Aorta (tissue), 5 donors: ENCODE measurements at regions not wholly inside any gene's neighbourhood (a gene's known extent, or its start where the extent isn't known, plus 50 kb on each side); places are given as distances from the start of the nearest gene placed in this dataset.
A peak's percentile ranks its signal among the peaks of the same experiment; 100 is the strongest.
"Not testable (repeated sequence)": the region's sequence is repeated elsewhere in the genome, so short reads cannot be mapped to it uniquely, and the experiment has no call there.

Experiments
- ATAC-seq: fragments of 200-7000 bp; cut with Tn5 transposase; one replicate; pipeline ENCODE4 v1.9.1; 2022; ENCODE audit warnings: moderate library complexity; ENCODE audit not compliant: low FRiP score
- DNase-seq, 2 donors: peaks; one replicate each; pipeline ENCODE4 v3.0.0-alpha.2; 2020
- H3K27ac ChIP-seq, 2 donors: one replicate each; pipeline ENCODE4 v1.5.1; 2013; ENCODE audit warnings: low read length in 2 of 2, mild to moderate bottlenecking in 2 of 2, moderate library complexity in 2 of 2, control low read depth in 1 of 2, inconsistent platforms in 1 of 2, low read depth in 1 of 2
- H3K27me3 ChIP-seq, 2 donors: one replicate each; pipeline ENCODE4 v1.6.1; 2013; ENCODE audit warnings: control low read depth in 1 of 2, low read length in 1 of 2, mild to moderate bottlenecking in 1 of 2, moderate library complexity in 1 of 2; ENCODE audit not compliant: insufficient read depth in 2 of 2, control insufficient read depth in 1 of 2
- H3K36me3 ChIP-seq, 2 donors: one replicate each; pipeline ENCODE4 v1.6.1; 2013; ENCODE audit warnings: control low read depth in 1 of 2, low read length in 1 of 2, mild to moderate bottlenecking in 1 of 2; ENCODE audit not compliant: insufficient read depth in 2 of 2, control insufficient read depth in 1 of 2
- H3K4me1 ChIP-seq, 2 donors: one replicate each; pipeline ENCODE4 v1.6.1; 2013; ENCODE audit warnings: low read length in 2 of 2, control low read depth in 1 of 2, mild to moderate bottlenecking in 1 of 2, moderate library complexity in 1 of 2; ENCODE audit not compliant: insufficient read depth in 2 of 2, control insufficient read depth in 1 of 2
- H3K4me3 ChIP-seq, 2 donors: one replicate each; pipeline ENCODE4 v1.5.1; 2013; ENCODE audit warnings: low read length in 2 of 2, control low read depth in 1 of 2, mild to moderate bottlenecking in 1 of 2
- H3K9me3 ChIP-seq: one replicate; pipeline ENCODE4 v1.6.1; 2013; ENCODE audit warnings: mild to moderate bottlenecking, low read length; ENCODE audit not compliant: control insufficient read depth
- WGBS, 2 donors: extraction: QIAGEN DNeasy Blood & Tissue Kit; methylation state at CpG; one replicate each; pipeline ENCODE4 v1.1.7; 2013; 5-methylcytosine and 5-hydroxymethylcytosine counted together
- intact Hi-C, 2 donors: fragments of 100-400 bp; cut with DNase I; formaldehyde crosslinking; loops; one replicate each; pipeline versions ENCODE4 v1.14.2 to v1.15.0; 2022
- donor health status: healthy with polysubstance abuse.
- donor health status: Bipolar disorder and iron deficiency.
- donor health status: DM: no; HTN: no; CAD: no.
- donor health status: DM: no; HTN: no; CAD: no.
- donor health status: DM: yes; HTN: yes; CAD: no.

- Histone ChIP-seq H3K27me3 (no peaks in the 10 kb centered on the region), H3K9me3 (peaks cover 1% of the 10 kb centered on the region), H3K36me3 (peaks cover 0 to 2% of the 10 kb centered on the region in 2 donors), H3K27ac (no peak overlapping the region), H3K4me3 (no peak overlapping the region), H3K4me1 (peaks cover 0 to 5% of the 10 kb centered on the region in 2 donors)
- DNase-seq (no peak), ATAC-seq (no peak)
- intact Hi-C loops: no loop called here
- WGBS, 2 donors: 0% methylated on average over 1 of the region's 1 CpG
These were observed 50.6 kb upstream of the SLC44A3 start for GRCh38 chr1:94769551-94769950.

GRCh38 chr1:94768036-94768435 is 52.1 kb upstream of the SLC44A3 start:
- peaks cover 0 to 5% of the 10 kb centered on the region in 2 donors for H3K4me1 ChIP-seq
- peaks cover 0 to 2% of the 10 kb centered on the region in 2 donors for H3K36me3 ChIP-seq
- no peak overlapping the region for H3K4me3 ChIP-seq
- intact Hi-C loops: no loop called here
- WGBS, 2 donors: 92 to 96% methylated on average over 4 of the region's 4 CpGs
- no peaks in the 10 kb centered on the region for H3K27me3 ChIP-seq
- peaks cover 1% of the 10 kb centered on the region for H3K9me3 ChIP-seq
- DNase-seq (no peak), ATAC-seq (no peak)
- H3K27ac ChIP-seq: no peak overlapping the region

DNA sequence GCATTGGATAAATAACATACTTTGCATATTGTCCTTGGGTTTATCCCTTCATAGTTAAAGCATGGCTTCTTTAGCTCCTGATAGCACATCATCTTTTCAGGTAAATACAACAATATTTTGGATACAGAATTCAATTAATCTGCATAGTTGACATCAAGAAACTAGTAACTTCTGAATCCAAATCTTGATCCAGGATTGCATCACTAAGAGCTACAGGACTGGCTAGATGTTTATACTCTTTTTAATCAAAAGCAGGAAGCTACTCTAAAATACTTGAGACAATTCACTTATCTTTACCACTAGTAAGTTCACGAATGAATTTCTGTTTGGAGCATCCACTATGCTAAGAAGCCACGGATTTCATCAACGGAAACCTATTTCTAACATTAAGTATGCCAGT is 54.2 kb upstream of the SLC44A3 start:
- Histone ChIP-seq H3K4me3 (no peak overlapping the region), H3K9me3 (peaks cover 1% of the 10 kb centered on the region), H3K27ac (no peak overlapping the region), H3K27me3 (no peaks in the 10 kb centered on the region), H3K36me3 (peaks cover 0 to 2% of the 10 kb centered on the region in 2 donors), H3K4me1 (peaks cover 0 to 5% of the 10 kb centered on the region in 2 donors)
- WGBS, 2 donors: 93 to 94% methylated on average over 3 of the region's 3 CpGs
- intact Hi-C loops: no loop called here
- DNase-seq (no peak), ATAC-seq (no peak)

DNA sequence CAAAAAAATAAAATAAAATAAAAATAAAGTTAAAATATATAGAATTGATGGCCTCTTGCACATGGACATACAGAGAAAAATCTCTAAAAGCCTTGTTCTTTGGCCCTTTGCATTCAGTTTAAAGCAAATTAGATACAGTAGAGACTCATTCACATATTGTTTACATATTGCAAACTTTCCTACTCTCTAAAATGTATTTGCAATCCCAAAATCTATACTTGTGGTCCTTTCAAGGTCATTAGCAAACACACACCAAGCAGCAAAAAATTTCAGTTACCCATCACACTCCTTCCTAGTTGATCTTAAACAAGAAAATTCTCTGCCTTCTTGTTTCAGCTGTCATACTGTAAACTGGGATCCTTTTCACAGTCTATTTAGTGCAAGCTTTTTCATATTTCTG is 61.0 kb upstream of the SLC44A3 start:
- ATAC-seq (no peak), DNase-seq (no peak)
- Histone ChIP-seq H3K4me3 (no peak overlapping the region), H3K9me3 (no peaks in the 10 kb centered on the region), H3K27ac (no peak overlapping the region), H3K27me3 (no peaks in the 10 kb centered on the region), H3K4me1 (no peaks in the 10 kb centered on the region), H3K36me3 (no peaks in the 10 kb centered on the region)
- intact Hi-C loops: no loop called here

- no peaks in the 10 kb centered on the region for H3K36me3 ChIP-seq
- no peaks in the 10 kb centered on the region for H3K27me3 ChIP-seq
- no peaks in the 10 kb centered on the region for H3K4me1 ChIP-seq
- WGBS, 2 donors: 11 to 12% methylated on average over 7 of the region's 7 CpGs
- DNase-seq: peak in 1 of 2 donors; percentile 69
- H3K27ac ChIP-seq: no peak overlapping the region
- intact Hi-C loops: no loop called here
- ATAC-seq: peak; percentile 91
- no peak overlapping the region for H3K4me3 ChIP-seq
- H3K9me3 ChIP-seq: no peaks in the 10 kb centered on the region
These were observed 62.2 kb upstream of the SLC44A3 start for GRCh38 chr1:94757931-94758330.

GRCh38 chr1:94755675-94756074 is 64.5 kb upstream of the SLC44A3 start:
- 72 to 74% methylated on average over 7 of the region's 7 CpGs for WGBS, 2 donors
- H3K9me3 ChIP-seq: no peaks in the 10 kb centered on the region
- no peak overlapping the region for H3K27ac ChIP-seq
- H3K4me1 ChIP-seq: no peaks in the 10 kb centered on the region
- ATAC-seq (peak; percentile 73), DNase-seq (no peak)
- no peak overlapping the region for H3K4me3 ChIP-seq
- H3K27me3 ChIP-seq: no peaks in the 10 kb centered on the region
- H3K36me3 ChIP-seq: no peaks in the 10 kb centered on the region
- intact Hi-C loops: no loop called here

DNA sequence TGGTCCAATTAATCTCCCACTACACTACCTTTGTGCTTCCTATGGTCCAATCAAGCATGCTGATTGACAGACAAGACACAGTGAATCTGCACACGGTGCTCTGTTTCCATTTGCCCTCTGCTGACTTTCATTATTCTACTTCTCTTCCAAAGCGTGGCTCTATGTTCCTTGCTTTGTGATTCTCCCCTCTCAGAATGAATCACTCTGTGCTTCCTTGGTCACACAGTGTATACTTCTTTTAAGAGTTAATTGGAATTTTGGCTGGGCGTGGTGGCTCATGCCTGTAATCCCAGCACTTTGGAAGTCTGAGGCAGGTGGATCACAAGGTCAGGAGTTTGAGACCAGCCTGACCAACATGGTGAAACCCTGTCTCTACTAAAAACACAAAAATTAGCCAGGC is 65.1 kb upstream of the SLC44A3 start:
- not testable (repeated sequence) for ATAC-seq, H3K4me1 ChIP-seq, H3K27ac ChIP-seq

DNA sequence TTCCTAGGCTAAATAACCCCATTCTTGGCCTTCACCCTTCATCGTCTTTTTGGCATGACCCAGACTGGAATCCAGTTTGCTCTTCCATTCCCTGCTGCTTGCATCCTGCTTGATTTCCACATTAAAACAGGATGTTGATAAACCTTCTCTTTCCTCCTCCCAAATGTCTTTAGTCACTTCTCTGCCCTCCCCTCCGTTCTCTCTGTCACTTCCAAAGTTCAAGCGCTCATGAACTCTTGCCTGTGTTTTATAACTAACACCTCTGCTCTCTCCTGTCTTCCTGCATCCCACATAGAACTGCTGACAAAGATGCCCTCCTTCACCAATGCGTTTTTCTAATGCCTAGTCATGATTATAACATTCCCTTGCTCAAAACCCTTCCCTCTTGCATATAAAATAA is 65.6 kb upstream of the SLC44A3 start:
- Histone ChIP-seq H3K4me3 (no peak overlapping the region), H3K27ac (no peak overlapping the region), H3K27me3 (no peaks in the 10 kb centered on the region), H3K9me3 (no peaks in the 10 kb centered on the region), H3K36me3 (no peaks in the 10 kb centered on the region), H3K4me1 (no peaks in the 10 kb centered on the region)
- intact Hi-C loops: no loop called here
- 80 to 90% methylated on average over 4 of the region's 4 CpGs for WGBS, 2 donors
- DNase-seq (no peak), ATAC-seq (no peak)

More for the DNA sequence above, 65.1 kb upstream of the SLC44A3 start:
- H3K9me3 ChIP-seq, DNase-seq, H3K4me3 ChIP-seq, H3K36me3 ChIP-seq, H3K27me3 ChIP-seq, intact Hi-C loops: not testable (repeated sequence)
- WGBS, 2 donors: 91 to 92% methylated on average over 3 of the region's 3 CpGs

- H3K9me3 ChIP-seq: no peaks in the 10 kb centered on the region
- no peaks in the 10 kb centered on the region for H3K36me3 ChIP-seq
- no peak overlapping the region for H3K27ac ChIP-seq
- no peaks in the 10 kb centered on the region for H3K27me3 ChIP-seq
- H3K4me3 ChIP-seq: no peak overlapping the region
- no peak for DNase-seq
- intact Hi-C loops: no loop called here
- ATAC-seq: no peak
- 86 to 88% methylated on average over 2 of the region's 2 CpGs for whole genome bisulfite sequencing, 2 donors
- H3K4me1 ChIP-seq: no peaks in the 10 kb centered on the region
These were observed 66.1 kb upstream of the SLC44A3 start for GRCh38 chr1:94754095-94754494.
